WTC11 (cell line): ENCODE measurements at regions not wholly inside any gene's neighbourhood (a gene's known extent, or its start where the extent isn't known, plus 50 kb on each side); places are given as distances from the start of the nearest gene placed in this dataset.

Experiments
- ATAC-seq: fragments of 200-7000 bp; cut with Tn5 transposase; 2 replicates; pipeline ENCODE4 v1.10.0; 2021; ENCODE audit warnings: mild to moderate bottlenecking, moderate library complexity
- CTCF ChIA-PET: fragments of 300-600 bp; sonication (Branson Sonifier 250); formaldehyde crosslinking; loops from one replicate; lab custom pipeline; 2021; ENCODE audit warnings: antibody characterized with exemption; lab: Charles Lee
- POLR2A ChIA-PET: fragments of 350-600 bp; sonication (Branson Sonifier 250); formaldehyde crosslinking; loops from one replicate; lab custom pipeline; 2021; ENCODE audit warnings: antibody characterized with exemption; lab: Charles Lee
- DNase-seq: peaks from one replicate; pipeline ENCODE4 v3.0.0; 2021; ENCODE audit warnings: low spot score
- H3K27ac Mint-ChIP-seq: 2 replicates; pipeline ENCODE4 v1.8.0; 2021; ENCODE audit warnings: mixed read lengths
- H3K27me3 Mint-ChIP-seq: 2 replicates; pipeline ENCODE4 v1.8.0; 2021; ENCODE audit warnings: low read depth, mild to moderate bottlenecking, moderate library complexity, mixed read lengths
- H3K36me3 Mint-ChIP-seq: 2 replicates; pipeline ENCODE4 v1.8.0; 2021; ENCODE audit warnings: mixed read lengths
- H3K4me1 Mint-ChIP-seq: 2 replicates; pipeline ENCODE4 v1.8.0; 2022; ENCODE audit warnings: mixed read lengths
- H3K4me3 Mint-ChIP-seq: 2 replicates; pipeline ENCODE4 v1.8.0; 2021; ENCODE audit warnings: mild to moderate bottlenecking, moderate library complexity, mixed read lengths
- H3K9me3 Mint-ChIP-seq: 2 replicates; pipeline ENCODE4 v1.8.0; 2021; ENCODE audit warnings: mixed read lengths
- AFF4 ChIP-seq: sonication (generic); formaldehyde crosslinking; IDR thresholded peaks from 2 replicates; pipeline ENCODE4 v1.8.1; 2023; ENCODE audit warnings: mild to moderate bottlenecking, missing genetic modification reagents, borderline replicate concordance
- AR ChIP-seq: fragments of 250-450 bp; sonication (Bioruptor Pico); IDR thresholded peaks from 2 replicates; pipeline ENCODE4 v1.9.0; 2021; ENCODE audit warnings: mild to moderate bottlenecking
- JUN ChIP-seq: sonication (generic); formaldehyde crosslinking; IDR thresholded peaks from 2 replicates; pipeline ENCODE4 v1.8.0; 2023; ENCODE audit warnings: mild to moderate bottlenecking, missing genetic modification reagents
- PRDM15 ChIP-seq: sonication (generic); formaldehyde crosslinking; IDR thresholded peaks from 2 replicates; pipeline ENCODE4 v1.8.0; 2022; ENCODE audit warnings: missing genetic modification reagents
- TEAD1 ChIP-seq: sonication (generic); formaldehyde crosslinking; IDR thresholded peaks from 2 replicates; pipeline ENCODE4 v1.8.0; 2022; ENCODE audit warnings: mild to moderate bottlenecking, missing genetic modification reagents
- TEAD4 ChIP-seq: sonication (generic); formaldehyde crosslinking; IDR thresholded peaks from 2 replicates; pipeline ENCODE4 v1.8.0; 2022; ENCODE audit warnings: mild to moderate bottlenecking, missing genetic modification reagents
- ZBTB21 ChIP-seq: sonication (generic); formaldehyde crosslinking; IDR thresholded peaks from 2 replicates; pipeline ENCODE4 v1.8.1; 2023; ENCODE audit warnings: mild to moderate bottlenecking, missing genetic modification reagents, borderline replicate concordance
- ZNF138 ChIP-seq: sonication (generic); formaldehyde crosslinking; conservative IDR thresholded peaks from 2 replicates; pipeline ENCODE4 v1.8.1; 2022; ENCODE audit warnings: mild to moderate bottlenecking, moderate library complexity, missing genetic modification reagents
- ZNF263 ChIP-seq: sonication (generic); formaldehyde crosslinking; IDR thresholded peaks from 2 replicates; pipeline ENCODE4 v1.8.1; 2022; ENCODE audit warnings: low read depth, mild to moderate bottlenecking, moderate library complexity, missing genetic modification reagents
- ZNF281 ChIP-seq: sonication (generic); formaldehyde crosslinking; IDR thresholded peaks from 2 replicates; pipeline ENCODE4 v1.8.0; 2023; ENCODE audit warnings: mild to moderate bottlenecking, missing genetic modification reagents
- ZNF512 ChIP-seq: sonication (generic); formaldehyde crosslinking; IDR thresholded peaks from 2 replicates; pipeline ENCODE4 v1.8.1; 2022; ENCODE audit warnings: missing genetic modification reagents, borderline replicate concordance

DNA sequence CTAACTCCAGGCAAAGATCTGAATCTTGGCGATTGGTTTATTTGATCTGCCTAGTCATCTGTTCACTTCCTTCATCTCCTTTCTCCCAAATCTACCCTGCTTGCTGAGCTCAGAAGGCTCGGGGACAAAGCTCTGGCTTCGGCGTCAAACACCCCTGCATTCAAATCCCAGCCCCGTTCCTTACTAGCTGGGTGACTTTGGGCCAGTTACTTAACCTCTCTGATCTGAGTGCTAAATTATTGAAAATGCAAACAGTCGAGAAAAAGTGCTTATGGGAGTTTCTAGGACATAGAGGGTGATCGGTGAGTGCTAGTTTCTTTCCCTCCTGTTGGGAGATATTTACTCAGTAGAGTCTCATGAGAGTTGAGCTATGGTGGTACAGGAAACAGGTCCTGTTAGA, 121.2 kb upstream of the RFLNA start (continued):
- TF ChIP-seq PRDM15 (CRISPR knock-in tag) (no peak), JUN (CRISPR knock-in tag) (no peak), ZNF281 (CRISPR knock-in tag) (no peak)
- TF ChIP-seq, all 79 proteins: peak for 0

DNA sequence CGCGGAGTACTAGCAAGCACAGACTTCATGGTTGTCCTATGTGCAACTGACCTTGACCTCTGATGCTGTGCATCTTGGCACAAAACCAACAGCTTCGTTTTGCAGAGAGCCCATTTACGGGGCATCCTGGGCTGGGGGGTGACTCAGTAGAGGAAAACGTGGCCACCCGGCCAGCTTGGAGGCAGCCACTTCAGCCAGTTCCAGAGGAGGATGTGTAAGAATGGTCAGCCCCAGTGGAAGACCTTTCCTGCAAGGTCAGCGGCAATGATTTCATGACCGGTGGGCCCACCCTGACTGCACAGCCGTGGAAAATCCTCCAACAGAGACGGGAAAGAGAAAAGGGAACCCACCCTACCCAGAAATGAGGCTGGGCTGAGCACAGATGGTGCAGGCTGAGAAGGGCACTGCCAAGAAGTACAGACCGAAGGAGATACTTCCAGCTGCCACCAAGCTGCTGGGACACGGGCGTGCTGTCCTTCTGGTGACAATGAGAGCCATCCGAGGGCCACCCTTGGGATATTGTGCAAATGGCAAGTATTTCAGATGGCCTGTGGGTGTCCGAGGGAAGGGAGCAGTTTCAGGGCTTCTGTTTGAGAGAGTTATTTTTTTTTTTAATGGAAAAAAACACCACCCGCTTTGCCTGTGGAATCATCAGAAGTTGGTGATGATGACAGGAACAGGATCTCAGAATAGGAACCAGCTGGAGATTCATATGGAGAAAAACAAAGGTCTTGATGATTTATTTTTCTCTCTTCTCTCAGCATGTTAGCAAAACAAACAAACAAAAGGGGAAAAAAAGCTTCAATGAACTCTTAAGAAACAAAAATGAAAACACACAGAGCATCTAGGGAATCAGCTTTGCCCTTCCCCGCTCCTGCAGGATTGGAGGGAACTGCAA, 120.2 kb upstream of the RFLNA start:
- DNase-seq: no peak
- peaks cover 6% of the 10 kb centered on the region for H3K9me3 Mint-ChIP-seq
- POLR2A ChIA-PET: no interaction called here

More for the DNA sequence above, 120.2 kb upstream of the RFLNA start:
- Mint-ChIP-seq H3K27me3 (peaks cover 3% of the 10 kb centered on the region), H3K4me3 (no peak overlapping the region), H3K4me1 (peaks cover 33% of the 10 kb centered on the region), H3K36me3 (no peaks in the 10 kb centered on the region; the same call in none of the 2 replicates), H3K27ac (0 out of 2 replicates have a peak overlapping the region, but pooled peaks have one; percentile 59)
- TF ChIP-seq ZNF263 (CRISPR knock-in tag) (no peak), ZBTB21 (CRISPR knock-in tag) (no peak), ZNF512 (CRISPR knock-in tag) (no peak), AR (CRISPR knock-in tag) (no peak), ZNF138 (no peak), AFF4 (CRISPR knock-in tag) (no peak), TEAD4 (CRISPR knock-in tag) (no peak), TEAD1 (CRISPR knock-in tag) (no peak)
- CTCF ChIA-PET: interaction anchor here (1.5 kb wide), 1 partner anchor 99 kb away, joined by 4 read pairs; no protein-coding TSS in a partner anchor
- ATAC-seq: no peak
